Naive thymus-derived CD4-positive, alpha-beta T cell (primary cell): ENCODE measurements at regions not wholly inside any gene's neighbourhood (a gene's known extent, or its start where the extent isn't known, plus 50 kb on each side); places are given as distances from the start of the nearest gene placed in this dataset.

ENCODE experiments used
- ATAC-seq: fragments of 150-1000 bp; cut with Tn5 transposase; 2 replicates; pipeline ENCODE4 v1.10.0; 2021; ENCODE audit warnings: mild to moderate bottlenecking, moderate library complexity
- CTCF ChIA-PET: fragments of 350-600 bp; sonication (Branson Sonifier 250); formaldehyde crosslinking; loops from one replicate; lab custom pipeline; 2021; ENCODE audit warnings: antibody characterized with exemption; lab: Charles Lee
- POLR2A ChIA-PET: fragments of 350-600 bp; sonication (Branson Sonifier 250); formaldehyde crosslinking; loops from one replicate; lab custom pipeline; 2021; ENCODE audit warnings: antibody characterized with exemption, inconsistent platforms; lab: Charles Lee
- DNase-seq, 9 donors: peaks; one replicate each; pipeline versions ENCODE4 v3.0.0 to v3.0.0-alpha.2; 2020 to 2022; ENCODE audit warnings: mixed read lengths in 1 of 9
- H3K27ac ChIP-seq: one replicate; pipeline ENCODE4 v1.7.0; 2013; ENCODE audit warnings: mild to moderate bottlenecking, low read depth, low read length, moderate library complexity
- H3K27me3 ChIP-seq, 2 donors: one replicate each; pipeline ENCODE4 v1.7.0; 2013; ENCODE audit warnings: low read length in 2 of 2, mild to moderate bottlenecking in 2 of 2, moderate library complexity in 2 of 2; ENCODE audit not compliant: control insufficient read depth in 2 of 2, insufficient read depth in 2 of 2
- H3K36me3 ChIP-seq, 3 experiments: 1 replicate in 2 of 3; 2 replicates in 1 of 3; pipeline ENCODE4 v1.7.0; 2013; ENCODE audit warnings: low read length in 3 of 3, mild to moderate bottlenecking in 3 of 3, moderate library complexity in 1 of 3; ENCODE audit not compliant: insufficient read depth in 3 of 3, control insufficient read depth in 2 of 3
- H3K4me1 ChIP-seq, 2 donors: one replicate each; pipeline ENCODE4 v1.7.0; 2013; ENCODE audit warnings: low read length in 2 of 2, mild to moderate bottlenecking in 2 of 2, moderate library complexity in 1 of 2; ENCODE audit not compliant: control insufficient read depth in 2 of 2, insufficient read depth in 2 of 2
- H3K4me3 ChIP-seq: 2 replicates; pipeline ENCODE4 v1.7.0; 2013; ENCODE audit warnings: mild to moderate bottlenecking, low read length
- H3K9me3 ChIP-seq, 3 experiments: 1 replicate in 2 of 3; 2 replicates in 1 of 3; pipeline ENCODE4 v1.7.0; 2013; ENCODE audit warnings: low read length in 3 of 3; ENCODE audit not compliant: control insufficient read depth in 2 of 3
- H3K27ac Mint-ChIP-seq, 9 donors: one replicate each; pipeline ENCODE4 v1.8.0; 2020 to 2022; ENCODE audit warnings: mixed read lengths in 9 of 9, mild to moderate bottlenecking in 8 of 9, moderate library complexity in 5 of 9, inconsistent platforms in 2 of 9
- H3K27me3 Mint-ChIP-seq, 5 donors: one replicate each; pipeline ENCODE4 v1.8.0; 2021 to 2022; ENCODE audit warnings: mixed read lengths in 5 of 5, mild to moderate bottlenecking in 1 of 5
- H3K36me3 Mint-ChIP-seq, 5 donors: one replicate each; pipeline ENCODE4 v1.8.0; 2020 to 2022; ENCODE audit warnings: mixed read lengths in 5 of 5, mild to moderate bottlenecking in 3 of 5, inconsistent platforms in 1 of 5
- H3K4me1 Mint-ChIP-seq, 7 donors: one replicate each; pipeline ENCODE4 v1.8.0; 2020 to 2022; ENCODE audit warnings: mixed read lengths in 7 of 7, mild to moderate bottlenecking in 3 of 7, inconsistent platforms in 1 of 7
- H3K4me3 Mint-ChIP-seq, 10 donors: one replicate each; pipeline ENCODE4 v1.8.0; 2020 to 2022; ENCODE audit warnings: mild to moderate bottlenecking in 10 of 10, mixed read lengths in 10 of 10, moderate library complexity in 6 of 10, inconsistent platforms in 2 of 10
- H3K9me3 Mint-ChIP-seq, 11 donors: one replicate each; pipeline ENCODE4 v1.8.0; 2020 to 2022; ENCODE audit warnings: mixed read lengths in 11 of 11, mild to moderate bottlenecking in 4 of 11, inconsistent platforms in 1 of 11, moderate library complexity in 1 of 11
- intact Hi-C, 2 donors: fragments of 100-400 bp; cut with micrococcal nuclease; formaldehyde crosslinking; loops; one replicate each; pipeline ENCODE4 v1.15.1; 2023

GRCh38 chr5:2254880-2255750 lies 372.4 kb upstream of the IRX4 start:
- CTCF ChIA-PET: no interaction called here
- Histone ChIP-seq H3K4me3 (no peak overlapping the region), H3K36me3 (no peaks in the 10 kb centered on the region), H3K4me1 (no peaks in the 10 kb centered on the region), H3K27me3 (no peaks in the 10 kb centered on the region), H3K27ac (no peak overlapping the region), H3K9me3 (no peaks in the 10 kb centered on the region)
- Mint-ChIP-seq H3K4me1 (peaks cover 0 to 10% (median 3%) of the 10 kb centered on the region in 7 donors), H3K4me3 (no peak overlapping the region), H3K27me3 (peaks cover 0 to 19% (median 0%) of the 10 kb centered on the region in 5 donors), H3K36me3 (no peaks in the 10 kb centered on the region), H3K27ac (no peak overlapping the region), H3K9me3 (peaks cover 0 to 2% (median 0%) of the 10 kb centered on the region in 11 donors)
- no peak for ATAC-seq
- POLR2A ChIA-PET: no interaction called here
- no peak for DNase-seq
- intact Hi-C loops: no loop called here

- no peaks in the 10 kb centered on the region for H3K4me1 ChIP-seq
- no peaks in the 10 kb centered on the region for H3K27me3 ChIP-seq
- peaks cover 0 to 2% (median 0%) of the 10 kb centered on the region in 11 donors for H3K9me3 Mint-ChIP-seq
- no peaks in the 10 kb centered on the region for H3K36me3 Mint-ChIP-seq
- H3K9me3 ChIP-seq: no peaks in the 10 kb centered on the region
- no peak for ATAC-seq
- CTCF ChIA-PET: no interaction called here
- H3K27ac Mint-ChIP-seq: no peak overlapping the region
- no peaks in the 10 kb centered on the region for H3K36me3 ChIP-seq
- intact Hi-C loops: no loop called here
- POLR2A ChIA-PET: no interaction called here
- no peak overlapping the region for H3K27ac ChIP-seq
- H3K4me3 ChIP-seq: no peak overlapping the region
- peaks cover 0 to 24% (median 0%) of the 10 kb centered on the region in 5 donors for H3K27me3 Mint-ChIP-seq
- H3K4me1 Mint-ChIP-seq: peaks cover 0 to 10% (median 3%) of the 10 kb centered on the region in 7 donors
- DNase-seq: no peak
- no peak overlapping the region for H3K4me3 Mint-ChIP-seq
Measured at GRCh38 chr5:2254406-2254805, 371.7 kb upstream of the IRX4 start.

GRCh38 chr5:2253040-2253975 lies 370.6 kb upstream of the IRX4 start:
- DNase-seq (no peak), ATAC-seq (no peak)
- no peak overlapping the region for H3K4me3 Mint-ChIP-seq
- peaks cover 0 to 10% (median 3%) of the 10 kb centered on the region in 7 donors for H3K4me1 Mint-ChIP-seq
- no peaks in the 10 kb centered on the region for H3K36me3 ChIP-seq
- CTCF ChIA-PET: no interaction called here
- no peak overlapping the region for H3K4me3 ChIP-seq
- H3K27ac ChIP-seq: no peak overlapping the region
- no peaks in the 10 kb centered on the region for H3K9me3 ChIP-seq
- no peaks in the 10 kb centered on the region for H3K4me1 ChIP-seq
- intact Hi-C loops: no loop called here
- no peaks in the 10 kb centered on the region for H3K27me3 ChIP-seq
- H3K36me3 Mint-ChIP-seq: no peaks in the 10 kb centered on the region
- H3K27me3 Mint-ChIP-seq: peaks cover 0 to 21% (median 0%) of the 10 kb centered on the region in 5 donors
- peaks cover 0 to 2% (median 0%) of the 10 kb centered on the region in 11 donors for H3K9me3 Mint-ChIP-seq
- POLR2A ChIA-PET: no interaction called here
- H3K27ac Mint-ChIP-seq: peak overlapping the region in 1 of 9 donors; percentile 53

GRCh38 chr5:2251751-2252150 lies 369.0 kb upstream of the IRX4 start:
- H3K4me1 Mint-ChIP-seq: peaks cover 0 to 10% (median 3%) of the 10 kb centered on the region in 7 donors
- no peak for DNase-seq
- no peaks in the 10 kb centered on the region for H3K36me3 Mint-ChIP-seq
- no peak for ATAC-seq
- no peak overlapping the region for H3K27ac Mint-ChIP-seq
- Histone ChIP-seq H3K4me1 (no peaks in the 10 kb centered on the region), H3K4me3 (no peak overlapping the region), H3K27me3 (no peaks in the 10 kb centered on the region), H3K9me3 (no peaks in the 10 kb centered on the region), H3K36me3 (no peaks in the 10 kb centered on the region), H3K27ac (no peak overlapping the region)
- intact Hi-C loops: no loop called here
- POLR2A ChIA-PET: no interaction called here
- CTCF ChIA-PET: no interaction called here
- peaks cover 0 to 35% (median 2%) of the 10 kb centered on the region in 5 donors for H3K27me3 Mint-ChIP-seq
- peaks cover 0 to 9% (median 3%) of the 10 kb centered on the region in 11 donors for H3K9me3 Mint-ChIP-seq
- H3K4me3 Mint-ChIP-seq: no peak overlapping the region

- H3K4me3 Mint-ChIP-seq: no peak overlapping the region
- H3K36me3 ChIP-seq: no peaks in the 10 kb centered on the region
- ATAC-seq: no peak
- H3K4me3 ChIP-seq: no peak overlapping the region
- DNase-seq: no peak
- no peaks in the 10 kb centered on the region for H3K36me3 Mint-ChIP-seq
- no peaks in the 10 kb centered on the region for H3K4me1 ChIP-seq
- H3K27ac ChIP-seq: no peak overlapping the region
- H3K4me1 Mint-ChIP-seq: peaks cover 0 to 10% (median 3%) of the 10 kb centered on the region in 7 donors
- H3K27me3 Mint-ChIP-seq: peaks cover 0 to 39% (median 2%) of the 10 kb centered on the region in 5 donors
- peaks cover 0 to 10% (median 3%) of the 10 kb centered on the region in 11 donors for H3K9me3 Mint-ChIP-seq
- H3K9me3 ChIP-seq: no peaks in the 10 kb centered on the region
- intact Hi-C loops: no loop called here
- no peaks in the 10 kb centered on the region for H3K27me3 ChIP-seq
- no peak overlapping the region for H3K27ac Mint-ChIP-seq
- CTCF ChIA-PET: no interaction called here
- POLR2A ChIA-PET: no interaction called here
Measured at GRCh38 chr5:2251298-2251697, 368.6 kb upstream of the IRX4 start.

GRCh38 chr5:2250365-2250950 lies 367.7 kb upstream of the IRX4 start:
- Histone ChIP-seq H3K4me1 (no peaks in the 10 kb centered on the region), H3K36me3 (no peaks in the 10 kb centered on the region), H3K4me3 (no peak overlapping the region), H3K27ac (no peak overlapping the region), H3K27me3 (no peaks in the 10 kb centered on the region), H3K9me3 (no peaks in the 10 kb centered on the region)
- Mint-ChIP-seq H3K4me3 (no peak overlapping the region), H3K36me3 (no peaks in the 10 kb centered on the region), H3K27me3 (peaks cover 0 to 39% (median 2%) of the 10 kb centered on the region in 5 donors), H3K27ac (no peak overlapping the region), H3K4me1 (peaks cover 0 to 10% (median 3%) of the 10 kb centered on the region in 7 donors), H3K9me3 (peaks cover 0 to 10% (median 3%) of the 10 kb centered on the region in 11 donors)
- no peak for DNase-seq
- CTCF ChIA-PET: no interaction called here
- intact Hi-C loops: no loop called here
- POLR2A ChIA-PET: no interaction called here
- no peak for ATAC-seq
